ENCODE measurements at regions not wholly inside any gene's neighbourhood (a gene's known extent, or its start where the extent isn't known, plus 50 kb on each side); places are given as distances from the start of the nearest gene placed in this dataset.

DNA sequence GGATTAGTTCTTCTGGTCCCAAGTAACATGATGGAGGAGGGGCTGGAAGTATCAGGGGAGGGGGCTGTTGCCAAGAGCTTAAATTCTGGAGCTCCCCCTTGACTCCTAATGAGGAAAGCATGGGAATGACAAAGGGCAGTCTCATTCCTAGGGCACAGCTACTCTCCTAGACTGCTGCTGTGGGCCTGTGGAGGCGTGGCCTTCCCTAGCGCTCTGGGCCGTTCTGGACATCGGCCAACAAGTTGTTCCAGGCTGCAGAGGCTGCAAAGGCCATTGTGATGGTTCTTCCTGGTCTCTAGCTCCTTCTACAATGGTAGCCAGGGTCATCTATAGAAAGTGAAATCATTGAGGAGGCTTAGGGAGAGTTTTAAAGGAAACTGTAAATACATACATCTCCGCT is 916.6 kb downstream of the DIAPH3 start:
- Histone ChIP-seq H3K9me3 (no peaks in the 10 kb centered on the region), H3K36me3 (no peaks in the 10 kb centered on the region), H3K4me1 (no peaks in the 10 kb centered on the region), H3K27me3 (no peaks in the 10 kb centered on the region), H3K27ac (no peak overlapping the region), H3K4me3 (no peak overlapping the region)
- 64 to 65% methylated on average over 5 of the region's 5 CpGs for WGBS, 2 donors
- TF ChIP-seq, protein P1, sequence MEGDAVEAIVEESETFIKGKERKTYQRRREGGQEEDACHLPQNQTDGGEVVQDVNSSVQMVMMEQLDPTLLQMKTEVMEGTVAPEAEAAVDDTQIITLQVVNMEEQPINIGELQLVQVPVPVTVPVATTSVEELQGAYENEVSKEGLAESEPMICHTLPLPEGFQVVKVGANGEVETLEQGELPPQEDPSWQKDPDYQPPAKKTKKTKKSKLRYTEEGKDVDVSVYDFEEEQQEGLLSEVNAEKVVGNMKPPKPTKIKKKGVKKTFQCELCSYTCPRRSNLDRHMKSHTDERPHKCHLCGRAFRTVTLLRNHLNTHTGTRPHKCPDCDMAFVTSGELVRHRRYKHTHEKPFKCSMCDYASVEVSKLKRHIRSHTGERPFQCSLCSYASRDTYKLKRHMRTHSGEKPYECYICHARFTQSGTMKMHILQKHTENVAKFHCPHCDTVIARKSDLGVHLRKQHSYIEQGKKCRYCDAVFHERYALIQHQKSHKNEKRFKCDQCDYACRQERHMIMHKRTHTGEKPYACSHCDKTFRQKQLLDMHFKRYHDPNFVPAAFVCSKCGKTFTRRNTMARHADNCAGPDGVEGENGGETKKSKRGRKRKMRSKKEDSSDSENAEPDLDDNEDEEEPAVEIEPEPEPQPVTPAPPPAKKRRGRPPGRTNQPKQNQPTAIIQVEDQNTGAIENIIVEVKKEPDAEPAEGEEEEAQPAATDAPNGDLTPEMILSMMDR (IDR thresholded peaks at IDR 0.05) = no peak
- no peak for TF ChIP-seq EP300 (IDR thresholded peaks at IDR 0.05)
- TF ChIP-seq POLR2A (IDR thresholded peaks at IDR 0.05) = no peak
- TF ChIP-seq POLR2AphosphoS5 (IDR thresholded peaks at IDR 0.05) = no peak
- no peak for DNase-seq
- ATAC-seq (ENCODE audit: low FRiP score in 2 of 2) = no peak

DNA sequence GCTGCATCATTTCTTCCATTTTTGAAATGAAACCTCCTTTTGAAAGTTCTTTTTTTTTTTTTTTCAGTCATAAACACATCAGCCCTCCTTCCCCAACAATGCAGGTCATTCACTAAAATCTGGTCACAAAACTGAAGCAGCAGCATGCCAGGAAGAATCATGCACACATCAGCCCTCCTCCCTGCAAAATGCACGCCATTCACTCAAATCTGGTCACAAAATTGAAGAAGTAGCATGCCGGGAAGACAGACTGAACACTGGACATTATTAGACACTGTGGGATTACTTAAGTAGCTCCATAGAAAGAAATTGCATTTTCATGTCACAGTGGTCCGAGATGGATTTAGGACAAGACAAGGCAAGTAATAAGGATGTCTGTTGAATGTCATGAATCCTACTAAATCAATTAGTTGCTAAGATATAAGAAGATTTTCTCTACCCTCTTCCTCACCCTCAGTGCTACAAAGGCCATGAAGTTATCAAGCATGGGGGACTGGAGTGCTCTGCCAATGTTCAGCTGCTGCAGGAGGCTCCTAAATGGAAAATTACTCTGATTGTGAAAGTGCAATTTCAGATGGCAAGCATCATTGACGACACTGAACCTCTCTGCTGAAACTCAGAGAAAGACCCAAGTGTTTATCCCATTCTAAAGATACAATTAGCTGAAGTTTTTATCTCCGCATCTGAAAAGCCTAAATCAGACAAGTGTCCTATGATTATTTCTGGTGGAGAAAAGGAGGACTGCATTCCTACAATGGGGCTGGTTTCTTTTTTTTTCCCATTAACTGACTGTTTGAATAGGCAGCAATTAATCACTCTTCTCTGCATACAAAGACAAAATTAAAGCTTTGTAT is 913.2 kb downstream of the DIAPH3 start:
- Histone ChIP-seq H3K9me3 (no peaks in the 10 kb centered on the region), H3K4me1 (no peaks in the 10 kb centered on the region), H3K4me3 (no peak overlapping the region), H3K27ac (no peak overlapping the region), H3K27me3 (no peaks in the 10 kb centered on the region), H3K36me3 (no peaks in the 10 kb centered on the region)
- WGBS, 2 donors = 76 to 87% methylated on average over 5 of the region's 5 CpGs
- no peak for TF ChIP-seq POLR2AphosphoS5 (IDR thresholded peaks at IDR 0.05)
- TF ChIP-seq, protein P1 (IDR thresholded peaks at IDR 0.05) = no peak
- no peak for TF ChIP-seq POLR2A (IDR thresholded peaks at IDR 0.05)
- no peak for TF ChIP-seq EP300 (IDR thresholded peaks at IDR 0.05)
- DNase-seq = no peak
- ATAC-seq (ENCODE audit: low FRiP score in 2 of 2) = no peak

DNA sequence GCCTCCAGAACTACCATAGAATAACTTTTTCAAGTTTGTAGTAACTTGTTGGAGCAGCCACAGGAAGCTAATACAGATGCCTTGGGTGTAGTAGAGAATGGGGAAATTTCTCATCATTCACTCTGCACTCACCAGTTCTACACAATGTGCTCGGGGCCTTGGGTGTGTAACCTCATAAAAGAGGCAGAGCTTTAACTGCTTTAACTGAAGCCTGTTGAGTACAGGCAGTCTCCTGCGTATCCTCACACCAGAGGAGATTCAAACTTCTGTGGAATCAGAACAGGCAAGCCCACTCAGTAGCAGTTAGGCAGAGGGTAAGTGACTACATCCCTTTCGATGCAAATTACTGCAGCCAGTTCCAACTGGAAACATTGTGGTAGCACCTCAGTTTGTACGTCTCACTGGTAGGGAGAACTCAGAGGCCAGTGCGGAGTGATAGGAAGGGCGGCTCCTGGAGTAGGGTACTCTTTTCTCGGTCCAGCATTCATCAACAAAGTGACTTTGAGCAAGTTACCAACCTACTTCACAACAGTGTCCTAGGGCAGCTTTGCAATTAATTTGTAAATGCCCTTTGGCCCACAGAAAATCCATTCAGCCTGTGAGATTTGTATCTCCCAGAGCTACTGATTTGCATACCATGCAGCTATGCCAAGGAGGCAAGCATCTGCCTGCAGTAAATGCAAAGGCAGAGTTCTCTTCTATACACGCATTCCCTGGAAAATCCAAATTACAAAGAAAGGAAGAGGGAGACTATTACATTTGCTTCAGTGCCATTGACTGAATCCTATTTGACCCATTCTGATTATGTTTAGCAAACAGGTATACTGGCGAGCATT is 904.3 kb downstream of the DIAPH3 start:
- ATAC-seq (ENCODE audit: low FRiP score in 2 of 2) = no peak
- no peaks in the 10 kb centered on the region for H3K4me1 ChIP-seq
- no peaks in the 10 kb centered on the region for H3K36me3 ChIP-seq
- H3K9me3 ChIP-seq = no peaks in the 10 kb centered on the region
- TF ChIP-seq, protein P1 (IDR thresholded peaks at IDR 0.05) = no peak
- TF ChIP-seq POLR2A (IDR thresholded peaks at IDR 0.05) = no peak
- TF ChIP-seq EP300 (IDR thresholded peaks at IDR 0.05) = no peak
- no peak for TF ChIP-seq POLR2AphosphoS5 (IDR thresholded peaks at IDR 0.05)
- no peaks in the 10 kb centered on the region for H3K27me3 ChIP-seq
- no peak for DNase-seq
- no peak overlapping the region for H3K27ac ChIP-seq
- no peak overlapping the region for H3K4me3 ChIP-seq
- 82 to 90% methylated on average over 9 of the region's 9 CpGs for WGBS, 2 donors

DNA sequence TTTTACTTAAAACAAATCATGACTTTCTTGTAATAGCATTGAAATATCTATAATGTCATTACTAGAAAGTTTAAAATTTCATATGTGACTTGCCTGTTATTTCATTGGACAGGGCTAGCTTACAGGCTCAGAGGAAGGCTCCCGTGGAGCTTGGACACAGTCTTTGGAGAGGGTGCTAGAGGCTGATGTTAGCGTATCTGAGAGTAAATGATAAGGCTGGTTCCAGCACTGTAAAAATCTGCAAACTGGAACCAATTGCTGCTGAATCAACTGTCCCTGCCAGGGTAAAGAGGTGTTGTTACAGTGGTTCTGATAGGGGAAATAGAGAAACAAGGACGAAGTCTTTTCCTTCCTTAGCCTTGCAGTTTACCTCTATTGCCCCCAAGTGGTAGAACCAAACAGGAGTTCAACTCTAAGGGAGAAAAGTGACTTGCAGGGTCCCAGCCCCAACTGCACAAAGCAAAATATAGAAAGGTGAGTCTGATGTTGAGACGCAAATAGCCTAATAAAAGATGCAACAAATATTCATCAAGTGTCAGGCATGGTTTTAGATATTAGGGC is 901.7 kb downstream of the DIAPH3 start:
- Histone ChIP-seq H3K4me1 (no peaks in the 10 kb centered on the region), H3K9me3 (no peaks in the 10 kb centered on the region), H3K4me3 (no peak overlapping the region), H3K27ac (no peak overlapping the region), H3K36me3 (no peaks in the 10 kb centered on the region), H3K27me3 (no peaks in the 10 kb centered on the region)
- DNase-seq (no peak), ATAC-seq (ENCODE audit: low FRiP score in 2 of 2) (no peak)
- TF ChIP-seq POLR2A (IDR thresholded peaks at IDR 0.05) (no peak), POLR2AphosphoS5 (IDR thresholded peaks at IDR 0.05) (no peak), EP300 (IDR thresholded peaks at IDR 0.05) (no peak)
- TF ChIP-seq, protein P1 (IDR thresholded peaks at IDR 0.05) = no peak
- WGBS, 2 donors = 65 to 72% methylated on average over 4 of the region's 4 CpGs

Measured in upper lobe of left lung (tissue), 6 donors.